WTC11 (cell line): ENCODE measurements at regions not wholly inside any gene's neighbourhood (a gene's known extent, or its start where the extent isn't known, plus 50 kb on each side); places are given as distances from the start of the nearest gene placed in this dataset.

Experiments used
- ATAC-seq: fragments of 200-7000 bp; cut with Tn5 transposase; 2 replicates; pipeline ENCODE4 v1.10.0; 2021; ENCODE audit warnings: mild to moderate bottlenecking, moderate library complexity
- CTCF ChIA-PET: fragments of 300-600 bp; sonication (Branson Sonifier 250); formaldehyde crosslinking; loops from one replicate; lab custom pipeline; 2021; ENCODE audit warnings: antibody characterized with exemption; lab: Charles Lee
- POLR2A ChIA-PET: fragments of 350-600 bp; sonication (Branson Sonifier 250); formaldehyde crosslinking; loops from one replicate; lab custom pipeline; 2021; ENCODE audit warnings: antibody characterized with exemption; lab: Charles Lee
- DNase-seq: peaks from one replicate; pipeline ENCODE4 v3.0.0; 2021; ENCODE audit warnings: low spot score
- H3K27ac Mint-ChIP-seq: 2 replicates; pipeline ENCODE4 v1.8.0; 2021; ENCODE audit warnings: mixed read lengths
- H3K27me3 Mint-ChIP-seq: 2 replicates; pipeline ENCODE4 v1.8.0; 2021; ENCODE audit warnings: low read depth, mild to moderate bottlenecking, moderate library complexity, mixed read lengths
- H3K36me3 Mint-ChIP-seq: 2 replicates; pipeline ENCODE4 v1.8.0; 2021; ENCODE audit warnings: mixed read lengths
- H3K4me1 Mint-ChIP-seq: 2 replicates; pipeline ENCODE4 v1.8.0; 2022; ENCODE audit warnings: mixed read lengths
- H3K4me3 Mint-ChIP-seq: 2 replicates; pipeline ENCODE4 v1.8.0; 2021; ENCODE audit warnings: mild to moderate bottlenecking, moderate library complexity, mixed read lengths
- H3K9me3 Mint-ChIP-seq: 2 replicates; pipeline ENCODE4 v1.8.0; 2021; ENCODE audit warnings: mixed read lengths
- AR ChIP-seq: fragments of 250-450 bp; sonication (Bioruptor Pico); IDR thresholded peaks from 2 replicates; pipeline ENCODE4 v1.9.0; 2021; ENCODE audit warnings: mild to moderate bottlenecking
- ATF3 ChIP-seq: sonication (generic); formaldehyde crosslinking; conservative IDR thresholded peaks from 2 replicates; pipeline ENCODE4 v1.8.1; 2022; ENCODE audit warnings: mild to moderate bottlenecking, missing genetic modification reagents
- ATF6 ChIP-seq: sonication (generic); formaldehyde crosslinking; IDR thresholded peaks from 2 replicates; pipeline ENCODE4 v1.8.1; 2023; ENCODE audit warnings: mild to moderate bottlenecking, missing genetic modification reagents
- E2F5 ChIP-seq: sonication (generic); formaldehyde crosslinking; IDR thresholded peaks from 2 replicates; pipeline ENCODE4 v1.8.1; 2022; ENCODE audit warnings: mild to moderate bottlenecking, moderate library complexity, missing genetic modification reagents
- ESRRA ChIP-seq: sonication (generic); formaldehyde crosslinking; IDR thresholded peaks from 2 replicates; pipeline ENCODE4 v1.8.1; 2022; ENCODE audit warnings: mild to moderate bottlenecking, missing genetic modification reagents, borderline replicate concordance
- IRF2 ChIP-seq: sonication (generic); formaldehyde crosslinking; IDR thresholded peaks from 2 replicates; pipeline ENCODE4 v1.8.0; 2022; ENCODE audit warnings: low read depth, missing genetic modification reagents, borderline replicate concordance
- JAZF1 ChIP-seq: fragments of 250-450 bp; sonication (Bioruptor Pico); IDR thresholded peaks from 2 replicates; pipeline ENCODE4 v1.9.0; 2021; ENCODE audit warnings: moderate library complexity, mild to moderate bottlenecking, inconsistent platforms
- KAT7 ChIP-seq: sonication (generic); formaldehyde crosslinking; IDR thresholded peaks from 2 replicates; pipeline ENCODE4 v1.8.1; 2023; ENCODE audit warnings: missing genetic modification reagents, mild to moderate bottlenecking, borderline replicate concordance
- PRRX2 ChIP-seq: fragments of 250-450 bp; sonication (Bioruptor Pico); IDR thresholded peaks from 2 replicates; pipeline ENCODE4 v1.8.0; 2021; ENCODE audit warnings: mild to moderate bottlenecking
- TEAD1 ChIP-seq: sonication (generic); formaldehyde crosslinking; IDR thresholded peaks from 2 replicates; pipeline ENCODE4 v1.8.0; 2022; ENCODE audit warnings: mild to moderate bottlenecking, missing genetic modification reagents
- ZMAT4 ChIP-seq: fragments of 250-450 bp; sonication (Bioruptor Pico); IDR thresholded peaks from 2 replicates; pipeline ENCODE4 v1.9.0; 2021; ENCODE audit warnings: mild to moderate bottlenecking
- ZNF281 ChIP-seq: sonication (generic); formaldehyde crosslinking; IDR thresholded peaks from 2 replicates; pipeline ENCODE4 v1.8.0; 2023; ENCODE audit warnings: mild to moderate bottlenecking, missing genetic modification reagents
- ZNF532 ChIP-seq: fragments of 250-450 bp; sonication (Bioruptor Pico); IDR thresholded peaks from 2 replicates; pipeline ENCODE4 v1.9.0; 2021; ENCODE audit warnings: mild to moderate bottlenecking, borderline replicate concordance
- ZNF671 ChIP-seq: fragments of 250-450 bp; sonication (Bioruptor Pico); IDR thresholded peaks from 2 replicates; pipeline ENCODE4 v1.8.0; 2021; ENCODE audit warnings: mild to moderate bottlenecking
- TF ChIP-seq, protein P1 (sequence below): sonication (generic); formaldehyde crosslinking; IDR thresholded peaks from 2 replicates; pipeline ENCODE4 v1.8.1; 2022; ENCODE audit warnings: low read depth, mild to moderate bottlenecking, moderate library complexity, missing genetic modification reagents, borderline replicate concordance
- TF ChIP-seq, protein P2 (sequence below): sonication (generic); formaldehyde crosslinking; IDR thresholded peaks from 2 replicates; pipeline ENCODE4 v1.8.1; 2022; ENCODE audit warnings: low read depth, missing genetic modification reagents, borderline replicate concordance
- TF ChIP-seq, protein P3 (sequence below): fragments of 250-450 bp; sonication (Bioruptor Pico); IDR thresholded peaks from 2 replicates; pipeline ENCODE4 v1.8.0; 2021; ENCODE audit warnings: mild to moderate bottlenecking

GRCh38 chr3:72318504-72319193 is 529.6 kb downstream of the SHQ1 start:
- H3K27ac Mint-ChIP-seq = no peak overlapping the region
- no peak for ATAC-seq

More at GRCh38 chr3:72318504-72319193, 529.6 kb downstream of the SHQ1 start:
- CTCF ChIA-PET = interaction anchor here (0.7 to 1.7 kb wide), 2 partner anchors 11 to 464 kb away, joined by 5 read pairs; no protein-coding TSS in a partner anchor
- DNase-seq = no peak
- POLR2A ChIA-PET = interaction anchor here (0.5 to 0.7 kb wide), 2 partner anchors 8 to 1173 kb away, joined by 3 to 5 read pairs; no protein-coding TSS in a partner anchor
- TF ChIP-seq IRF2 (CRISPR knock-in tag) = no peak
- no peak for TF ChIP-seq KAT7 (CRISPR knock-in tag)
- TF ChIP-seq ZNF281 (CRISPR knock-in tag) = no peak
- no peak for TF ChIP-seq E2F5 (CRISPR knock-in tag)
- no peak for TF ChIP-seq AR
- TF ChIP-seq ZMAT4 (CRISPR knock-in tag) = no peak
- TF ChIP-seq PRRX2 (CRISPR knock-in tag) = no peak
- no peak for TF ChIP-seq ZNF671 (CRISPR knock-in tag)
- no peak for TF ChIP-seq ZNF532 (CRISPR knock-in tag)
- TF ChIP-seq, protein P1, sequence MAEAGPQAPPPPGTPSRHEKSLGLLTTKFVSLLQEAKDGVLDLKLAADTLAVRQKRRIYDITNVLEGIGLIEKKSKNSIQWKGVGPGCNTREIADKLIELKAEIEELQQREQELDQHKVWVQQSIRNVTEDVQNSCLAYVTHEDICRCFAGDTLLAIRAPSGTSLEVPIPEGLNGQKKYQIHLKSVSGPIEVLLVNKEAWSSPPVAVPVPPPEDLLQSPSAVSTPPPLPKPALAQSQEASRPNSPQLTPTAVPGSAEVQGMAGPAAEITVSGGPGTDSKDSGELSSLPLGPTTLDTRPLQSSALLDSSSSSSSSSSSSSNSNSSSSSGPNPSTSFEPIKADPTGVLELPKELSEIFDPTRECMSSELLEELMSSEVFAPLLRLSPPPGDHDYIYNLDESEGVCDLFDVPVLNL (CRISPR knock-in tag) = no peak
- no peak for TF ChIP-seq JAZF1 (CRISPR knock-in tag)
- TF ChIP-seq ATF3 (CRISPR knock-in tag) = no peak
- no peak for TF ChIP-seq ATF6 (CRISPR knock-in tag)
- TF ChIP-seq, protein P2, sequence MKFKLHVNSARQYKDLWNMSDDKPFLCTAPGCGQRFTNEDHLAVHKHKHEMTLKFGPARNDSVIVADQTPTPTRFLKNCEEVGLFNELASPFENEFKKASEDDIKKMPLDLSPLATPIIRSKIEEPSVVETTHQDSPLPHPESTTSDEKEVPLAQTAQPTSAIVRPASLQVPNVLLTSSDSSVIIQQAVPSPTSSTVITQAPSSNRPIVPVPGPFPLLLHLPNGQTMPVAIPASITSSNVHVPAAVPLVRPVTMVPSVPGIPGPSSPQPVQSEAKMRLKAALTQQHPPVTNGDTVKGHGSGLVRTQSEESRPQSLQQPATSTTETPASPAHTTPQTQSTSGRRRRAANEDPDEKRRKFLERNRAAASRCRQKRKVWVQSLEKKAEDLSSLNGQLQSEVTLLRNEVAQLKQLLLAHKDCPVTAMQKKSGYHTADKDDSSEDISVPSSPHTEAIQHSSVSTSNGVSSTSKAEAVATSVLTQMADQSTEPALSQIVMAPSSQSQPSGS (CRISPR knock-in tag) = no peak
- TF ChIP-seq, protein P3, sequence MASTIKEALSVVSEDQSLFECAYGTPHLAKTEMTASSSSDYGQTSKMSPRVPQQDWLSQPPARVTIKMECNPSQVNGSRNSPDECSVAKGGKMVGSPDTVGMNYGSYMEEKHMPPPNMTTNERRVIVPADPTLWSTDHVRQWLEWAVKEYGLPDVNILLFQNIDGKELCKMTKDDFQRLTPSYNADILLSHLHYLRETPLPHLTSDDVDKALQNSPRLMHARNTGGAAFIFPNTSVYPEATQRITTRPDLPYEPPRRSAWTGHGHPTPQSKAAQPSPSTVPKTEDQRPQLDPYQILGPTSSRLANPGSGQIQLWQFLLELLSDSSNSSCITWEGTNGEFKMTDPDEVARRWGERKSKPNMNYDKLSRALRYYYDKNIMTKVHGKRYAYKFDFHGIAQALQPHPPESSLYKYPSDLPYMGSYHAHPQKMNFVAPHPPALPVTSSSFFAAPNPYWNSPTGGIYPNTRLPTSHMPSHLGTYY = no peak
- no peak for TF ChIP-seq ESRRA (CRISPR knock-in tag)
- TF ChIP-seq TEAD1 = no peak
- no peaks in the 10 kb centered on the region for H3K36me3 Mint-ChIP-seq
- H3K4me1 Mint-ChIP-seq = no peaks in the 10 kb centered on the region
- H3K9me3 Mint-ChIP-seq = peaks cover 8% of the 10 kb centered on the region
- H3K4me3 Mint-ChIP-seq = no peak overlapping the region
- no peaks in the 10 kb centered on the region; the same call in 1 of the 2 replicates for H3K27me3 Mint-ChIP-seq
